Right ventricle myocardium superior (tissue), 1 donor: ENCODE measurements at regions not wholly inside any gene's neighbourhood (a gene's known extent, or its start where the extent isn't known, plus 50 kb on each side); places are given as distances from the start of the nearest gene placed in this dataset.

Experiments used
- ATAC-seq: fragments of 200-7000 bp; cut with Tn5 transposase; one replicate; pipeline ENCODE4 v1.9.1; 2020; ENCODE audit warnings: mild to moderate bottlenecking; ENCODE audit not compliant: poor library complexity
- DNase-seq: peaks from one replicate; pipeline ENCODE4 v3.0.0-alpha.2; 2020
- intact Hi-C: fragments of 100-400 bp; cut with DNase I; formaldehyde crosslinking; loops from one replicate; pipeline ENCODE4 v1.11.2; 2022
- donor health status: DM: no; HTN: yes; CAD: no; lungs with severe emphysema.

GRCh38 chr2:7766978-7767565 lies 849.9 kb downstream of the RNF144A start:
- intact Hi-C loops = no loop called here
- DNase-seq (no peak), ATAC-seq (no peak)

DNA sequence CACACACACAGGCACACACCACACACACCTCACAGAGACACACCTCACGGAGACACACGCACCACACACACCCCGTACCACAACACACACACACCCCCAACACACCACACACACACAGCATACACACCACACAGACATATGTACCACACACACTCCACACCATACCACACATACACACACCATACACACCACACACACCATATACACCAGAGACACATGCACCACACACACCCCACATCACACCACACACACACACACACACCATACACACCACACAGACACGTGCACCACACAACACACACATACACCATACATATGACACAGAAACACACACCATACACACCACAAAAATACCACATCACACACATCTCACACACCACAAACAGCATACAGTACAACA lies 850.7 kb downstream of the RNF144A start:
- intact Hi-C loops = no loop called here
- no peak for DNase-seq
- ATAC-seq = no peak

DNA sequence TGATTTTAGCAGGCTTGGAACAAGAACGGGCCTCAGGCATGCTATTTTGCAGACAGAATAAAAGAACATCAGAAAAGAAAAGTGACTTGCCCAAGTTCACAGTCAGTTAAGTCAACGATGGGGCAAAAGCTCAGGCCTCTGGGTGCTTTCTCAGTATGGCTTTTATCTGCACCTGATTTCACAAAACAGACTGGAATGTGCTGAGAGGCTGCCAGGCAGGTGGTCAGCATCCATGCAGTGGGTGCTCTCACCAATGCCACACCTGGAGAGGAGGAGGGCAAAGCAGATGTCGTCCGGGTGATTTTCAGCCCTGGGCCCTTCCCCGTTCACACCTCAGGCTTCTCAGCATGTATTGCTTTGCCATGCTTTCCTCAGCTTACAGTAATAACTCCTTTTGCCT lies 854.6 kb downstream of the RNF144A start:
- intact Hi-C loops = no loop called here
- no peak for DNase-seq
- no peak for ATAC-seq

DNA sequence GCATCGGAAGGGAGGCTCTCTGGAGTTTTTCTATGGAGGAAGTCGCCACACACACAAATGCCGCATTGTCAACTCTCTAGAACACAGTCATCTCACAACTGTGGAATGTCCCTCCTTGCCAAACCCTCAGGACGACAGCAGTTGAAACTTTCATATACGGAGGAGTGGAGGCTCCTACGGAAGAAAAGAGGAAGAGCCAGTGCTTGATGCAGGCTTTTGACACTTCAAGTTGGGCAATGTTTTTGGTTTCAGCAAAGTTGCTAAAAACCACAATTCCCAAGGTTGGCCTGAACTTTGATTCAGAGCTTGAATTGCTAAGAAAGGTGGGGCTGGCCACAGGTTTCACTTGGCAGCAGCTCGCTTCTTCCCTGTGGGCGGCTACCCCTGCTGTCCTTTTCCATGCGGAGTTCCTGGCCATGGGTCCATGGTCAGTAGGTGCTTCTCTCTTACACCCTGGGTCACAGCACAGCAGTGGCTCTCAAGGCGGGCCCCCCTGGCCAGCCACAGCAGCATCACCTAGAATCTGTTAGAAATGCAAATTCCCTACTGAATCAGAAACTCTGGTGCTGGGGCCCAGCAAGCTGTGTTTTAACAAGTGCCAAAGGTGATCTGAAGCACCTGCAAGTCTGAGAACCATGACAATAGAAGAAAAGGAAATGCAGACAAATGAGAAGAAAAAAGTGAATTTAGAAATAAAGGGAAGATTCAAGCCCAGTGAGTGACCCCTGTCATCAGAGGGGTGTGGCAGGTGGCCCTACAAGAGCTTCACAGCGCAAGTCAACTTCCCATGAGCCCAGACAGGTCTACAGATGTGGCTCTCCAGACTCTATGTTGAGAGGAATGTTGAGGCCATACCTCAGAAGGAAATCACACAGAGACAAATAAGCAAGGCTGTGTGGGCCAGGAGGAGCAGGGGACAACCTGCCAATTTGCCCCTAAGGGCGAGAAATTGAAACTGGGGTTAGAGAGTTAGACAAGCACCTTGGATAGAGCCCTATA lies 856.4 kb downstream of the RNF144A start:
- ATAC-seq (peak; percentile 45), DNase-seq (no peak)
- intact Hi-C loops = no loop called here

DNA sequence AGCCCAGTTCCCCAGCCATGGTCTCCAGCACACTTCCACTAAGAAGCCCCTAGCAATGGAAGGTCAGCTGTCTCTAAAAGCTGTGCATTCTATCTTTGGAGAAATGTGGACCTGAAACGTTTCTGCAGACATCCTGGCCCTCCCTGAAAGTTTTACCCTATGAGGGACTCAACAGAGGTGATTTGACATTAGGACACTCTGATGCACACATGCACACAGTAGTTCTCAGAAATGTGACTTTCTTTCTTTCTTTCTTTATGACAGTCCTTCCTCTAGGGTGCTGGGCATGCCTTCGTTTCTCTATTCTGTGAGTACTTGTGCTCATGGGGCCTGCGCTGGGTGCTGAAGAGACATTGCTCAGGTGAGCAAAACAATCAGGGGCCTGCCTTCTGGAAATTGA lies 857.3 kb downstream of the RNF144A start:
- DNase-seq (no peak), ATAC-seq (no peak)

GRCh38 chr2:7777668-7778067 lies 860.5 kb downstream of the RNF144A start:
- ATAC-seq = no peak
- no peak for DNase-seq
- intact Hi-C loops = no loop called here

More for the DNA sequence above, 857.3 kb downstream of the RNF144A start:
- intact Hi-C loops = no loop called here

- intact Hi-C loops = no loop called here
- no peak for ATAC-seq
- no peak for DNase-seq
These were observed 863.1 kb downstream of the RNF144A start for GRCh38 chr2:7780321-7780720.

DNA sequence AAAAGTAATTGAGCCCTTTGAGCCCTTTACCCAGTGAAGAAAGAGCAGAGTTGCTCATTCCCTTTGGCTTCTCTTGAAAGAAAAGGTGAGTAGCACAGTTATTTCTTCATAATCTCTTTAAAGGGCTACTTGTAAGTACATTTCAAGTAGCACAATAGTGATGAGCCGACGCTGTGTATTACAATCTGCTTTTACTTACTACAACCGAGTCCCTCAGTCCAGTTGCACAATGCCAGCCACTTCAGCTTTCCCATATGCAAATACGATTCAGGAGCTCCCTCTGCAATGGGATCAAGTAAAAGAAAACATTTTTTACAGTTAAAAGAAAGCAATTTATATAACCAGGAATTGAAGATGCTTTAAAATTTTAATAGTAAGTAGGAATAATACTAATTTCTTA lies 868.5 kb downstream of the RNF144A start:
- ATAC-seq = no peak
- DNase-seq = no peak
- intact Hi-C loops = no loop called here

DNA sequence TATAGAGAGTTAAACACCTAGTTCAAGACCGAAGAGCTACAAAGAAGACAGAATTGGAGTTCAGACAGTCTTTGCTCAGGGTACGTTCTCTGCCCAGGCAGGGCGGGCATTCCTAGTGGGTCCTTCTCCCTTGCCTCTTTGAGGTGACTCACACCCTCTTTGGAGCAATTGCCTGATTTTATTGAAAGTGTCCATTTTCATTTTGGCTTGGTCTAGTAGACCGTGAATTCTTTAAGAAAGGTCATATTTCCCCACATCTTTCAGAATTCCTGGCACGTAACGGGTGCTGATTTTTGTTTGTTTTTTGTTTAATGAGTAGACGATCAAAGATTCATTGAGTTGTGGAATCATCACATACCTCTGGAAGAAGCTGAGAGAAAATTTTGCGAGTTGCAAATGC lies 871.5 kb downstream of the RNF144A start:
- intact Hi-C loops = no loop called here
- ATAC-seq (no peak), DNase-seq (no peak)

GRCh38 chr2:7792031-7792651 lies 874.9 kb downstream of the RNF144A start:
- DNase-seq (no peak), ATAC-seq (no peak)
- intact Hi-C loops = no loop called here

GRCh38 chr2:7795778-7796563 lies 878.8 kb downstream of the RNF144A start:
- intact Hi-C loops = no loop called here
- no peak for DNase-seq
- no peak for ATAC-seq

DNA sequence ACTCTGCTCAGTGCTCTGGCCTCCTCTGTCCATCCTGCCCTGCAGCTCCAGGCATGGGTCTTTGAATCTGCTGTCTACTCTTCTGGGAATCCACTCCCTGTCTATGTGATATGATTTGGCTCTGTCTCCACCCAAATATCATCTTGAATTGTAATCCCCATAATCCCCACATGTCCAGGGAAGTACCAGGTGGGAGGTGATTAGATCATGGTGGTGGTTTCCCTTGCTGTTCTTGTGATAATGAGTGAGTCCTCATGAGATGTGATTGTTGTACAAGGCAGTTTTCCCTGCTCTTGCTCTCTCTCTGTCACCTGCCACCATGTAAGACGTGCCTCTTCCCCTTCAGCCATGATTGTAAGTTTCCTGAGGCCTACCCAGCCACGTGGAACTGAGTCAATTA lies 881.8 kb upstream of the ID2 start:
- DNase-seq (no peak), ATAC-seq (no peak)
- intact Hi-C loops = no loop called here

GRCh38 chr2:7801212-7801611 lies 880.6 kb upstream of the ID2 start:
- intact Hi-C loops = no loop called here
- ATAC-seq (no peak), DNase-seq (no peak)

- intact Hi-C loops = no loop called here
- ATAC-seq = no peak
- no peak for DNase-seq
These were observed 878.3 kb upstream of the ID2 start for GRCh38 chr2:7803515-7803914.

- intact Hi-C loops = no loop called here
- ATAC-seq (no peak), DNase-seq (no peak)
These were observed 872.2 kb upstream of the ID2 start for GRCh38 chr2:7809640-7810039.

- DNase-seq = no peak
- ATAC-seq = no peak
- intact Hi-C loops = no loop called here
These were observed 870.8 kb upstream of the ID2 start for GRCh38 chr2:7811073-7811472.

DNA sequence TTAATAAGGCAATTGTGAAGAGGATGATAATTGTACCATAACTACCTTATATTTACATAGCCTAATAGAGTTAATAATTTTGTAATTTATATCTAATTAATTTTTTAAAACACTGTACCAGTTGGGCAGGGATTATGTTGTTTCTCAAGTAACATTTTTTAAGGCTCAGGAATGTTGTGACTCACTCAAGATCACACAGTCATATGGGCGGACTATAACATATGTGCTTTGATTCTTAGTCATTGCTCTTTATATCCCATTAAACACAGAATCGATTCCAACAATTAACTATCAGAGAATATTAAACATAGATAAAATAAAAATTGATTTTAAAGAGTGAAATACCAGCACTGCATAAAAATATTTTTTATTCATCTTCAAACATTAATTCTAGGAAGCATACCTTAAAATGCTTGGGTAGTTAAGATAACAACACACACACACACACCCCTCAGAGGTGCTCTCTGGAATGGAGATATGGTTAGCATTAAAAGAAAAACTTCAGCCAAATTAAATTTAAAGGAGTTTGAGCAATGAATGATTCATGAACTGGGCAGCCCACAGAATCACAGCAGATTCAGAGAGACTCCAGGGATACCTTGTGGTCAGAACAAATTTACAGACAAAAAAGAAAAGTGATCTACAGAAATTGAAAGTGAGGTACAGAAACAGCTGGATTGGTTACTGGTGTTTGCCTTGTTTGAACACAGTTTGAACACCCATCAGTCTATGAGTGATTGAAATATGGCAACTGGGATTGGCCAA lies 869.4 kb upstream of the ID2 start:
- intact Hi-C loops = no loop called here
- ATAC-seq = no peak
- no peak for DNase-seq

- intact Hi-C loops = no loop called here
- no peak for ATAC-seq
- no peak for DNase-seq
These were observed 868.1 kb upstream of the ID2 start for GRCh38 chr2:7813541-7814292.
